ENCODE measurements at regions not wholly inside any gene's neighbourhood (a gene's known extent, or its start where the extent isn't known, plus 50 kb on each side); places are given as distances from the start of the nearest gene placed in this dataset.

GRCh38 chr10:59958882-59959281, 52.5 kb upstream of the CCDC6 start:
- POLR2A ChIA-PET = no interaction called here
- no peak for ATAC-seq (ENCODE audit: poor library complexity)
- no peak overlapping the region for H3K27ac ChIP-seq (ENCODE audit: low read depth in 1 of 2, low read length in 2 of 2)
- no peak overlapping the region for H3K4me3 ChIP-seq (ENCODE audit: low read length)
- no peak overlapping the region for H3K4me3 Mint-ChIP-seq
- H3K9me3 Mint-ChIP-seq = no peaks in the 10 kb centered on the region
- DNase-seq = no peak
- H3K36me3 Mint-ChIP-seq (ENCODE audit: low read depth) = no peaks in the 10 kb centered on the region
- CTCF ChIA-PET = no interaction called here
- no peaks in the 10 kb centered on the region for H3K4me1 ChIP-seq (ENCODE audit: insufficient read depth, low read length)
- intact Hi-C loops (cut with DNase I, micrococcal nuclease) = no loop called here
- peaks cover 21% of the 10 kb centered on the region for H3K27me3 Mint-ChIP-seq
- no peaks in the 10 kb centered on the region for H3K4me1 Mint-ChIP-seq (ENCODE audit: low read depth)
- no peaks in the 10 kb centered on the region for H3K27me3 ChIP-seq (ENCODE audit: control insufficient read depth in 1 of 2, insufficient read depth in 2 of 2, low read length in 2 of 2)
- H3K36me3 ChIP-seq (ENCODE audit: insufficient read depth, low read length) = no peaks in the 10 kb centered on the region
- H3K27ac Mint-ChIP-seq = no peak overlapping the region
- TF ChIP-seq CTCF (IDR thresholded peaks at IDR 0.05) = no peak
- no peaks in the 10 kb centered on the region for H3K9me3 ChIP-seq (ENCODE audit: control insufficient read depth in 1 of 2, insufficient read depth in 1 of 2, low read length in 2 of 2)

DNA sequence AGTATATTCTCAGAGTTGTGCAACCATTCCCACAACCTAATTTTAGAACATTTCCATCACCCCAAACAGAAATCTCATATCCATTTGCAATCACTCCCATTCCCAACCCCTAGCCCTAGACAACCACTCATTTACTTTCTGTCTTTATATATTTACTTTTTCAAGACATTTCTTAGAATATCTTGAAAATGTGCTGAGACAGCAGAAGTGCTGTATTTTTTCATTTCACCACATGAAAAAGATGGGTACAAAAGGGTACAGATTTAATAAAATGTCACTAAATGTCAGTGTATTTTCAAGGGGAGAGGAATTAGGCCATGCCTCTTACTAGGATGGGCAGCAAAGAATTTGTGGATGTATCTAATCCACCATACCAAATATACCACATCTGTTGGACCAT, 51.6 kb upstream of the CCDC6 start:
- H3K4me1 ChIP-seq (ENCODE audit: insufficient read depth, low read length) = no peaks in the 10 kb centered on the region
- no peaks in the 10 kb centered on the region for H3K36me3 ChIP-seq (ENCODE audit: insufficient read depth, low read length)
- TF ChIP-seq CTCF (IDR thresholded peaks at IDR 0.05) = no peak
- Mint-ChIP-seq H3K9me3 (no peaks in the 10 kb centered on the region), H3K36me3 (ENCODE audit: low read depth) (no peaks in the 10 kb centered on the region), H3K27me3 (peaks cover 21% of the 10 kb centered on the region), H3K4me1 (ENCODE audit: low read depth) (no peaks in the 10 kb centered on the region), H3K4me3 (no peak overlapping the region), H3K27ac (no peak overlapping the region)
- intact Hi-C loops (cut with DNase I, micrococcal nuclease) = no loop called here
- H3K27ac ChIP-seq (ENCODE audit: low read depth in 1 of 2, low read length in 2 of 2) = no peak overlapping the region
- DNase-seq (no peak), ATAC-seq (ENCODE audit: poor library complexity) (no peak)
- H3K9me3 ChIP-seq (ENCODE audit: control insufficient read depth in 1 of 2, insufficient read depth in 1 of 2, low read length in 2 of 2) = no peaks in the 10 kb centered on the region
- ChIA-PET CTCF (no interaction called here), POLR2A (no interaction called here)
- H3K4me3 ChIP-seq (ENCODE audit: low read length) = no peak overlapping the region
- no peaks in the 10 kb centered on the region for H3K27me3 ChIP-seq (ENCODE audit: control insufficient read depth in 1 of 2, insufficient read depth in 2 of 2, low read length in 2 of 2)

Measured in CD4-positive, alpha-beta T cell (primary cell).